HS-27A (cell line): ENCODE measurements at regions not wholly inside any gene's neighbourhood (a gene's known extent, or its start where the extent isn't known, plus 50 kb on each side); places are given as distances from the start of the nearest gene placed in this dataset.
"Not testable (repeated sequence)": the region's sequence is repeated elsewhere in the genome, so short reads cannot be mapped to it uniquely, and the experiment has no call there.

Source experiments
- DNase-seq: peaks from one replicate; pipeline ENCODE4 v3.0.0-alpha.2; 2012; ENCODE audit warnings: low read depth, missing footprints

GRCh38 chr18:5021558-5021957 lies 175.5 kb downstream of the AKAIN1 start:
- DNase-seq: no peak

- no peak for DNase-seq
These were observed 181.8 kb downstream of the AKAIN1 start for GRCh38 chr18:5015213-5015612.

GRCh38 chr18:5004031-5004820 lies 192.8 kb downstream of the AKAIN1 start:
- DNase-seq: not testable (repeated sequence)

DNA sequence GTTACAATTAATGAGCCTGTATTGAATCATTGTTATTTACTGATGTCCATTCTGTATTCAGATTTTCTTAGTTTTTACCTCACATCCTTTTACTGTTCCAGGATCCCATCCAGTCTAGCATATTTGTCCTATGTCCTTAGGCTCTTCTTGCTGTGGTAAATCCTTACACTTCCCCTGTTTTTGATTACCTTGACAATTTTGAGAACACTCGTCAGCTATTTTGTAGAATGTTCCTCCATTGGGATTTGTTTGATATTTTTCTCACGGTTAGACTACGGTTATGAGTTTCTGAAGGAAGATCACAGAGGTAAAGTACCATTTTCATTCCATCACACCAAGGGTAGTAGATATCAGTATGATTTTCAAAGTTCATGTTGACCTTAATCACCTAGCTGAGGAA lies 202.3 kb downstream of the AKAIN1 start:
- DNase-seq: no peak

GRCh38 chr18:4987452-4988405 lies 209.3 kb downstream of the AKAIN1 start:
- no peak for DNase-seq

DNA sequence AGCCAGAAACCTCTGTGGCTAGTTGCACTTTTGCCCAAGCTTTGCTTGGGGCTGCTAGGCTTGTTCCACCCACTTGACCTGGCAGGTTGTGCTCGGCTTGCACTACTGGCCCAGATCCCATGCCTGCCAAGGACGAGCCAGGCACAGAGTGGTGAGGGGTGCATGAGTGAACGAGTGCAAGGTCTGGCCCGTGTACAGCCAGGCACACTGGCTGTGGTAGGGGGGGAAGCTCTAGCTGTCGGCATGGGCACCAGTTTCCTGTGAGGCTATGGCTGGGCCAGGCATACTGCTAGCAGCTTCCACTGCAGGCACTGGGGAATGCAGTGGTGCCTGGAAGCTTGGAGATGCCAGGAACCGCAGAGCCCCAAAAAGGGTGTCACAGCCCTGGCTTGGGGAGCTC lies 210.4 kb downstream of the AKAIN1 start:
- no peak for DNase-seq

DNA sequence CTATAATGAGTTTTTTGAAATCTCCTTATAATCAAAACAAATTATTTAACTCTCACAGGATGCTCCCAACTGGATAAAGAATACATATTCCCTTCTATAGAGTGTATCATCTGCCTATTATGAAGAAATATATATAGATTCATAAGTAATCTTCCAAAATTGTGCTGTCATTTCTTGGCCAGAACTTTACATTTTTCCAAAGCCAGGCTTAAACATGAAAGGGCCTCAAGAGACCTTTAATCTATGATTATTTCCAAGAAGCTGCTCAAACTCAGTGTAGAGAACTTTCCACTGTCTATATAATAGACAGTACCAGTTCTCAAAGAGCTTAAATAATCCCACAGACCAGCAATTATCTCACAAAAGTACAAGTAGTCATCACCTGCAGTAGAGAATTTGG lies 211.0 kb downstream of the AKAIN1 start:
- no peak for DNase-seq

GRCh38 chr18:4961121-4961909 lies 235.7 kb downstream of the AKAIN1 start:
- DNase-seq: no peak

DNA sequence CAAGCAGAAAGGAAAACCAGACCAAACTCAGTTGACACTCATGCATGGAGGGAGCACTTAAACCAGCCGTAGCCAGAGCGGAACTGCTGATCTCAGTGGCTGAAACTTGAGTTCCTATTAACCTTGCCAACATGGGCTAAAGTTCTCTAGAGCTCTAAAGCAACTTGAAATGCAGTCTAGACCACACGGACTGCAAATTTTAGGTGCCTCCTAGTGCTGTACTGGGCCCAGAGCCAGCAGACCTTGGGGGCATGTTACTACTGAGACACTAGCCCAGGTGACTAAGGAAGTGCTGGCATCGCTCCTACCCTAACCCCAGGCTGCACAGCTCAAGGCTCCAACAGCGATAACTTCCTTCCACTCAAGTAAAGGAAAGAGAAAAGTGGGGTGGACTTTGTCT lies 236.5 kb downstream of the AKAIN1 start:
- DNase-seq: no peak

DNA sequence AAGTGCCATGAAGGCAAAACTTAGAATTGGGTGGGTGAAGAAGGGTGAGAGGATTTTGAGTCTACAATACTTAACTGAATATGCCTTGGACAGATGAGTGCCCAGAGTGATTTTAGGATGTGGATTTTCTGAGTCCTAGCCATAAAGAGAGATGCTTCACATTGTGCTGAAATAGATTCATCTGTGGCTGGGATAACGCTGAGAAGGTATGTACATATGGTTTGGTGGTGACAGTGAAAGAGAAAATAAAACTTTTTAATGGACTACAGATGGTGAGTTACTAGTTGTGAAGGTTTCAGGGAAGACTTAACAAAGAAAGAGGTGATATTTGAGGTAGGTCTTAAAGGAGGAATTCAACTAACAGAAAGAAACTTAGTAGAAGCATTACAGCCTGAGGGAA lies 265.8 kb downstream of the AKAIN1 start:
- DNase-seq: no peak

DNA sequence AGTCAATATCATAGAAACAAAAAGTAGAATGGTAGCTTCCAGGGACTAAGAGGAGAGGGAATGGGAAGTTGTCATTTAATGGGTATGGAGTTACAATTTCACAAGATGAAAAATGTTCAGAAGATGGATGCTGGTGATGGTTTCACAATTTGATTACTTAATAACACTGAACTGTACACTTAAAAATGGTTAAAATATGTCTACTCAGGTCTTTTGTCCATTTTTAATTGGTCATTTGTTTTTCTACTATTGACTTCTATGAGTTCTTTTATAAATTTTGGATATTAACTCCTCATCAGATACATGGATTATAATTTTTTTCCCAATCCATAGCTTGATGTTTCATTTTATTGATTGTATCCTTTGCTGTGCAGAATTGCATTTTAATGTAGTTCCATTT lies 275.5 kb downstream of the AKAIN1 start:
- DNase-seq: no peak

DNA sequence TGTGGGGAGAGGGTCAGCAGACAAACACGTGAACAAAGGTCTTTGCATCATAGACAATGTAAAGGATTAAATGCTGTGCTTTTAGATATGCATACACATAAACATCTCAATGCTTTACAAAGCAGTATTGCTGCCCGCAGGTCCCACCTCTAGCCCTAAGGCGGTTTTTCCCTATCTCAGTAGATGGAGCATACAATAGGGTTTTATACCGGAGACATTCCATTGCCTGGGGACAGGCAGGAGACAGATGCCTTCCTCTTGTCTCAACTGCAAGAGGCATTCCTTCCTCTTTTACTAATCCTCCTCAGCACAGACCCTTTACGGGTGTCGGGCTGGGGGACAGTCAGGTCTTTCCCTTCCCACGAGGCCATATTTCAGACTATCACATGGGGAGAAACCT lies 279.5 kb downstream of the AKAIN1 start:
- not testable (repeated sequence) for DNase-seq

DNA sequence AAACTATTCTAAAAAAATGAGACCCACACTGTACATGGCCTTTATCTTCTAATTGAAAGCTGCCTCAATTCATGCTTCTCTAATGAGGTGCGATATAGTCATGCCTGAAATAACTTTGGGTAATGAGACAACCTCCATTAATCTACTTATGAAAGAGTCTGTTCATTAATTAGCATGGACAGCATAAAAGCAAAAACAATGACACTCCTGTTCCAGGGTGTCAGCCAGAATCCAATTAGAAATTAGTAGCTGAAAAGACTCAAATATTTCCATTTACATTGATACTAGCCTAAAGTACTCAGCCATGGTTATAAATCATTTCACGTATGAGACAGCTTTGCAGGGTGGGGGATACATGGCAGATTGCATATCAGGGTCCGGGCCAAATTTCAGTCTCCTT lies 288.7 kb downstream of the AKAIN1 start:
- no peak for DNase-seq

GRCh38 chr18:4906856-4907255 lies 290.2 kb downstream of the AKAIN1 start:
- DNase-seq: no peak

DNA sequence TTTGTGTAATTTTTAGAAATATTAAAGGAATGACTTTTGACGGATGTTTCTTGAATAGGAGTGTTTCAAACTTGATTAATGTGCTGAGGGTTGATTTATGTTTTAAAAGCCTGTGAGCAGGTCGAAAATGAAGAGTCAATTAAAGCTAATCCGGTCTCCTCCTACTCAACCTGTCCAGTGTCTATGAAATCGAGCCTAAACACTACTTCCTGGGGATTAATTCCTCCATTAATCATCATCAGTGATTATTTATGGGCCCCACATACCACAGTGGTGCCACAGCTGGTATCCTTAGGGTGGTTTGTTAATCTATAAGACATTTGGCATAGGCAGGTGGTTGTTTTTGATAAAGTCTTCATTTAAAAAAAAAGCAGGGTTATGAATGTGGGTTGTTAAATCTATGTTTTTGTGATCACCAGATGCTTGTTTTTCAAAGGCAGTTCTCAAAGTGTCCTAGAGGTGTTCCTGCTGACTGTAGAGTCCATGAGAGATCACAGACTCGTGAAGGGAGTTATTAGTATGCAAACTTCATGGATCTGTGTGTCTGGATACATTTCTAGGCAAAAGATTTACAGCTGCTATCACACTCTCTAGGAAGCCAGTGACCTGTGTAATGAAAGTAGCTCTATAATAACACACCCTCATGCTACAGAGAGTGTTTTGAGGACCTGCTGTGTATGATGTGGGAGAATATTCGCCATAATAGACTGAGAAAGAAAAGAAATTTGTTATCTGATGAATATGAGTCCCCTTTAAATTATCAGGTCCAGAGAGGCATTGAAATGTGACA lies 308.6 kb downstream of the AKAIN1 start:
- DNase-seq: no peak

- DNase-seq: no peak
These were observed 318.6 kb downstream of the AKAIN1 start for GRCh38 chr18:4878480-4878879.

- DNase-seq: no peak
These were observed 325.9 kb downstream of the AKAIN1 start for GRCh38 chr18:4871197-4871596.

DNA sequence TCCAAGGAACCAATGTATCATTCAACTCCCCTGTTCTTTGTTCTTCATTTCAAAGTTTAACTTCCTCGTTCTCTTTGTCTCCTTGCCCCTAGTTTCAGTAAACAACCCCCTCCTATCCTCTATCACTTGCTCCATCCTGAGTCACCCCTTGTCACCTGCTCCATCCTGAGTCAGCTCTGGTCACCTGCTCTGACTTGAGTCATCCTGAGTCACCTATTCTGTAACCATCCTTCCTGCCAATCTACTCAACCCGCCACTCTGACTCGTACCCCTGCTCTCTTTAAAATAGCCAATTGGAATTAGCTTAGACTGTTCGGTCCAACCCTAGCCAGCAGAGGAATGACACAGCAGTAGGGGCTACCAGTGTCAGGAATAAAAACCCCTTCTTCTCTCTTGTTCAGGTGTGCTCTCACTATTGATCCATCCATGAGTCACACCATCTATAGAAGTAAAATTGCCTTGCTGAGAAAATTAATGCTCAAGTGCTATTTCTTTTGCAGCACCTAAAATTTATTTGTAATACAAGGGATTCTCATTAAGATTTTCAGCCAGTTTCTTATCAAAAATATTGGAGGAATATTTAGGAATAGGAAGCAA lies 326.8 kb downstream of the AKAIN1 start:
- no peak for DNase-seq

DNA sequence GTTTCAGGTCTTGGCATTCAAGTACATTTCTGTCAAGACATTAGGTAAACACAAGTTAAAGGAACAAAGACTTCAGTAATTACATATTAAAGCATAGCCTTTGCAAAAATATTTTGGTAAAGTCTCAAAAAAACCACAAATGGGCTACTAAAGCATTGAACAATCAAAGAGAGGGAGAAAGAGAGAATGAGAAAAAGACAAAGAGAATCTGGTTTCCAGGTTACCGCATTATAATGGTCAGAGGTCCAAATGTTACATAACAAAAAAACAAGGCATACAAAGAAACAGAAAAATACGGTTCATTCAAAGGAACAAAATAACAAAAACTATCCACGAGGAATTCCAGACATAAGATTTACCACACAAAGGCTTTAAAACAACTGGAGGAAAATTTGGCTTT lies 327.9 kb downstream of the AKAIN1 start:
- DNase-seq: no peak

DNA sequence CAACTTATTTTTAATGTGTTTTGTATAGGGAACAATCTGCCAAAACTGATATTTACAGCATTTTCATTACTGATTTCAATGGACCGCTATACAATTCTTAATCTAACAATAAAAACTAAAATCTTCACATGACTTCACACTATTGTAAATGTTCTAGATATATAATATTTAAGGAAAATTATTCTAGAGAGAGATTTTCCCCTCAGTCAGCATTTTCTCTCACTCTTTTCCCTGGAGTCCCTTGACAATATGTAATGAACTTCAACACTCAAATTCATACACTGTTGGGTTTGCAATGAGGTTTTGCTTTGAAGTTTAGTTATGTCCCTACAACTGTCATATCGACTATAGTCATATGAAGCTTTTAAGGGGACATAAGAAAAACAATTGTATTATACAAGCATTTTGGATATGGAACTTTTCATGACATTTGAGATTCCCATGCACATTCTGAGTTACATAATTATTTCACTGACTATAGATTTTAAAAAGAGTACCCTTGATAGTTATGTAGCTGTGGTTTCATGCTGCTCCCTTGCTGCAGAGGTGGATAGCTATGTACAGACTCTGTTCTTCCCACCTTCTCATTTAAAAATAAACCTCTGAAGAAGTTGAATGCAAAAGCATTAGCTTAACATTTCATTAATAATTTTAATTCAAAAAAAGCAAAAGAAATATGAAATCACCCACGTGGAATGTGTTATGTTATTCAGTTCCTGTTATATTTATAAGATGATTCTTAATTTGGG lies 338.5 kb downstream of the AKAIN1 start:
- no peak for DNase-seq
